Thyroid gland (tissue), 4 donors: ENCODE measurements at regions not wholly inside any gene's neighbourhood (a gene's known extent, or its start where the extent isn't known, plus 50 kb on each side); places are given as distances from the start of the nearest gene placed in this dataset.
"Not testable (repeated sequence)": the region's sequence is repeated elsewhere in the genome, so short reads cannot be mapped to it uniquely, and the experiment has no call there.

Experiments used
- POLR2A ChIP-seq, 2 donors: fragments of 450-650 bp; IDR thresholded peaks; one replicate each; pipeline ENCODE4 v1.6.1; 2017; ENCODE audit warnings: antibody characterized with exemption in 2 of 2, mild to moderate bottlenecking in 2 of 2, moderate library complexity in 1 of 2
- TF ChIP-seq, protein P1 (sequence below), 6 experiments: fragments of 200-600 bp in 3 of 6; fragments of 450-650 bp in 3 of 6; sonication (generic) in 3 of 6; IDR thresholded peaks; one replicate each; pipeline ENCODE4 v1.5.1; 2016 to 2019; ENCODE audit warnings: antibody characterized with exemption in 6 of 6, mild to moderate bottlenecking in 2 of 6, inconsistent platforms in 1 of 6, moderate library complexity in 1 of 6

- TF ChIP-seq, protein P1, sequence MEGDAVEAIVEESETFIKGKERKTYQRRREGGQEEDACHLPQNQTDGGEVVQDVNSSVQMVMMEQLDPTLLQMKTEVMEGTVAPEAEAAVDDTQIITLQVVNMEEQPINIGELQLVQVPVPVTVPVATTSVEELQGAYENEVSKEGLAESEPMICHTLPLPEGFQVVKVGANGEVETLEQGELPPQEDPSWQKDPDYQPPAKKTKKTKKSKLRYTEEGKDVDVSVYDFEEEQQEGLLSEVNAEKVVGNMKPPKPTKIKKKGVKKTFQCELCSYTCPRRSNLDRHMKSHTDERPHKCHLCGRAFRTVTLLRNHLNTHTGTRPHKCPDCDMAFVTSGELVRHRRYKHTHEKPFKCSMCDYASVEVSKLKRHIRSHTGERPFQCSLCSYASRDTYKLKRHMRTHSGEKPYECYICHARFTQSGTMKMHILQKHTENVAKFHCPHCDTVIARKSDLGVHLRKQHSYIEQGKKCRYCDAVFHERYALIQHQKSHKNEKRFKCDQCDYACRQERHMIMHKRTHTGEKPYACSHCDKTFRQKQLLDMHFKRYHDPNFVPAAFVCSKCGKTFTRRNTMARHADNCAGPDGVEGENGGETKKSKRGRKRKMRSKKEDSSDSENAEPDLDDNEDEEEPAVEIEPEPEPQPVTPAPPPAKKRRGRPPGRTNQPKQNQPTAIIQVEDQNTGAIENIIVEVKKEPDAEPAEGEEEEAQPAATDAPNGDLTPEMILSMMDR (IDR thresholded peaks at IDR 0.05) = not testable (repeated sequence)
- not testable (repeated sequence) for TF ChIP-seq POLR2A (IDR thresholded peaks at IDR 0.05)
These were observed 60.8 kb downstream of the OR4M2 start for GRCh38 chr15:22141106-22141505.
